Heart left ventricle (tissue), 16 donors: ENCODE measurements at regions not wholly inside any gene's neighbourhood (a gene's known extent, or its start where the extent isn't known, plus 50 kb on each side); places are given as distances from the start of the nearest gene placed in this dataset.

Experiments
- ATAC-seq, 4 donors: fragments of 200-7000 bp; cut with Tn5 transposase; one replicate each; pipeline ENCODE4 v1.9.1; 2020 to 2022; ENCODE audit warnings: moderate library complexity in 4 of 4, mild to moderate bottlenecking in 3 of 4, moderate number of reproducible peaks in 1 of 4
- DNase-seq, 5 donors: peaks; one replicate each; pipeline ENCODE4 v3.0.0-alpha.2; 2020
- H3K27ac ChIP-seq, 12 donors: fragments of 200-600 bp; sonication (generic) in 4 of 12; one replicate each; pipeline versions ENCODE4 v1.5.0 to v1.8.0; 2016 to 2022; ENCODE audit warnings: mild to moderate bottlenecking in 2 of 12
- H3K27me3 ChIP-seq, 9 donors: fragments of 200-600 bp; sonication (generic) in 2 of 9; one replicate each; pipeline versions ENCODE4 v1.5.1 to v1.8.0; 2016 to 2022; ENCODE audit warnings: mild to moderate bottlenecking in 3 of 9
- H3K36me3 ChIP-seq, 9 donors: fragments of 200-600 bp; sonication (generic) in 2 of 9; one replicate each; pipeline versions ENCODE4 v1.5.0 to v1.8.0; 2018 to 2022; ENCODE audit warnings: mild to moderate bottlenecking in 2 of 9
- H3K4me1 ChIP-seq, 12 donors: fragments of 200-600 bp; sonication (generic) in 4 of 12; one replicate each; pipeline versions ENCODE4 v1.5.0 to v1.8.0; 2016 to 2022; ENCODE audit warnings: mild to moderate bottlenecking in 3 of 12
- H3K4me3 ChIP-seq, 12 donors: fragments of 200-600 bp; sonication (generic) in 4 of 12; one replicate each; pipeline versions ENCODE4 v1.5.0 to v1.8.0; 2017 to 2022; ENCODE audit warnings: mild to moderate bottlenecking in 9 of 12, moderate library complexity in 4 of 12
- H3K9me3 ChIP-seq, 12 donors: fragments of 200-600 bp; sonication (generic) in 4 of 12; one replicate each; pipeline versions ENCODE4 v1.5.0 to v1.8.0; 2016 to 2022; ENCODE audit warnings: mild to moderate bottlenecking in 1 of 12
- CTCF ChIP-seq, 12 donors: fragments of 200-600 bp; sonication (generic) in 4 of 12; IDR thresholded peaks; one replicate each; pipeline versions ENCODE4 v1.5.0 to v1.8.0; 2018 to 2022; ENCODE audit warnings: antibody characterized with exemption in 12 of 12, mild to moderate bottlenecking in 5 of 12
- POLR2A ChIP-seq, 2 donors: fragments of 450-650 bp; IDR thresholded peaks; one replicate each; pipeline ENCODE4 v1.6.1; 2017; ENCODE audit warnings: antibody characterized with exemption in 2 of 2, mild to moderate bottlenecking in 2 of 2, moderate library complexity in 2 of 2
- WGBS, 4 donors: extraction: QIAGEN DNeasy Blood & Tissue Kit in 2 of 4; methylation state at CpG; one replicate each; pipeline versions ENCODE4 v1.1.5 to v1.1.7; 2013 to 2018; 5-methylcytosine and 5-hydroxymethylcytosine counted together
- intact Hi-C, 10 donors: fragments of 100-400 bp; cut with DNase I; formaldehyde crosslinking; loops; one replicate each; pipeline versions ENCODE4 v1.11.1 to v1.14.2; 2022
- donor health status: ischemic (EF 13 %, LVEDD 7.1; RV severe dilation, severe dysfunction).
- donor health status: healthy with polysubstance abuse.
- donor health status: DM: no; HTN: yes; CAD: no.
- donor health status: DM: no; HTN: no; CAD: no.
- donor health status: ischemic (EF 25% LVEDD 6.9; RV normal size, moderate dysfunction).
- donor health status: ischemic (EF 25% LVEDD 5.7; RV mildly dilated, moderate dysfunction).
- donor health status: healthy.
- donor health status: DM: yes; HTN: yes; CAD: no.
- donor health status: ischemic (EF 35%, LVEDD 5.7; RV mildly dilated, moderate dysfunction).
- donor health status: nonischemic (EF 11% LVEDD 7.7; RV severe dilation, severe dysfunction).
- donor health status: DM: yes; HTN: yes; CAD: no.
- donor health status: PGD.
- donor health status: ischemic (EF 29% LVEDD 5.4; RV normal size, mild dysfunction).
- donor health status: nonischemic (EF 23%, LVEDD 6.1; RV moderate dilation, normal function).

DNA sequence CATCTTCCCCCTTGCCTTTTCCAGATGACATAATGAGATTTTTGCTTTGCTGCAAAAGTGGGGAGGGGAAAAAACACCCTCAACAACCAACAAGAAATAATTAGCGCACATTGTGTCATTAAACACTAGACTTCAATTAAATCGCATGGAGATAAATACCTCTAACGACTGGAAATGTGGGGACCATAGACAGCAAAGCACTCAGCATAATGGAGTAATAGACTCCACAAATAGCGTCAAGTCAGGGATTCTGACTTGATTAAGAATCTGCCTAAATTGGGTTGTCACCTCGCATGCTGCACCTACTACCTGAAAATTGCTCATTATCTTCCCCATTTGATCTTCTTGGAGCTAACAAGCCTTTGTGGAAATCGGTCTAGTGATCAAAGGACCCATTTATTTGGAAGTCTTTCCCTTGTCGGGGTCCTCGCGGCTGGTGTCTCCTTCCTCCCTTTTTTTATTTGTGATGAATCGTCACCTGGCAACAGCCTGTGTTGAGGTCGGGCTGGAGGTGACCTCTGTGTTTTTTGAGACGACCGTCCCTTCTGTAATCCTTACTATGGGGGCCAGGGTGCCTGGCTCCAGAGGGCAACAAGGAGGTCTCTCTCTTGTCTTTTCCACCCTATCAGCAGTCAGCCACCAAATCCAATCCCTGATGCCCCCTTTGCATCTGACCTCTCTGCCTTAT, 75.3 kb upstream of the IGSF21 start:
- H3K9me3 ChIP-seq = no peaks in the 10 kb centered on the region
- 53 to 58% (median 54%) methylated on average over 13 of the region's 13 CpGs for WGBS, 4 donors
- intact Hi-C loops = no loop called here

DNA sequence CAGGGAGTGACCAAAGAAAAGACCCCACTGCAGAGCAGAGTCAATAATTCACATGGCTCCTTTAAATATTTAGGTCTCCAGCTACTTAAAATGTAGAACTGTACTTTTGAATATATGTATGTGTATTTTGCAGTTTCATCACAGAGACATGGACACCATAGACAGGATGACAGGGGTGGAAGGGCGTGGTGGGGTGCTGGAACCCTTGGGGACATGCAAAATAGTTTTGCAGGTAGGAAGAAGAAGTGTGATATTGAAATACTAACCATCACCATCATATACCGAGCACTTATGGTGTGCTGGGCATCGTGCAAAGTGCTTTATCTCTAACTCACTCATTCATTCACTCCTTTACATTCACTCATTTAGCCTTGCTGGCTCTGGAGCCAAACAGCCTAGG, 72.5 kb upstream of the IGSF21 start:
- TF ChIP-seq POLR2A (IDR thresholded peaks at IDR 0.05) = no peak
- no peak for TF ChIP-seq CTCF (IDR thresholded peaks at IDR 0.05)
- no peaks in the 10 kb centered on the region for H3K4me1 ChIP-seq
- ATAC-seq (no peak), DNase-seq (no peak)
- WGBS, 4 donors = 68 to 72% (median 69%) methylated on average over 3 of the region's 3 CpGs
- no peak overlapping the region for H3K27ac ChIP-seq
- H3K4me3 ChIP-seq = no peak overlapping the region
- intact Hi-C loops = no loop called here
- H3K9me3 ChIP-seq = no peaks in the 10 kb centered on the region
- no peaks in the 10 kb centered on the region for H3K36me3 ChIP-seq
- peaks cover 0 to 51% (median 2%) of the 10 kb centered on the region in 9 donors for H3K27me3 ChIP-seq

More for the DNA sequence above, 75.3 kb upstream of the IGSF21 start:
- Histone ChIP-seq H3K27ac (no peak overlapping the region), H3K4me3 (no peak overlapping the region), H3K36me3 (no peaks in the 10 kb centered on the region), H3K27me3 (peaks cover 0 to 69% (median 7%) of the 10 kb centered on the region in 9 donors), H3K4me1 (no peaks in the 10 kb centered on the region)
- ATAC-seq (no peak), DNase-seq (no peak)
- TF ChIP-seq POLR2A (IDR thresholded peaks at IDR 0.05) = no peak
- no peak for TF ChIP-seq CTCF (IDR thresholded peaks at IDR 0.05)

GRCh38 chr1:18037651-18038050, 69.9 kb upstream of the IGSF21 start:
- no peak for TF ChIP-seq POLR2A (IDR thresholded peaks at IDR 0.05)
- intact Hi-C loops = no loop called here
- no peak overlapping the region for H3K27ac ChIP-seq
- 72 to 75% (median 74%) methylated on average over 1 of the region's 1 CpG for WGBS, 4 donors
- no peaks in the 10 kb centered on the region for H3K36me3 ChIP-seq
- H3K4me1 ChIP-seq = no peaks in the 10 kb centered on the region
- H3K4me3 ChIP-seq = no peak overlapping the region
- ATAC-seq (no peak), DNase-seq (no peak)
- peaks cover 0 to 34% (median 0%) of the 10 kb centered on the region in 9 donors for H3K27me3 ChIP-seq
- no peaks in the 10 kb centered on the region for H3K9me3 ChIP-seq

DNA sequence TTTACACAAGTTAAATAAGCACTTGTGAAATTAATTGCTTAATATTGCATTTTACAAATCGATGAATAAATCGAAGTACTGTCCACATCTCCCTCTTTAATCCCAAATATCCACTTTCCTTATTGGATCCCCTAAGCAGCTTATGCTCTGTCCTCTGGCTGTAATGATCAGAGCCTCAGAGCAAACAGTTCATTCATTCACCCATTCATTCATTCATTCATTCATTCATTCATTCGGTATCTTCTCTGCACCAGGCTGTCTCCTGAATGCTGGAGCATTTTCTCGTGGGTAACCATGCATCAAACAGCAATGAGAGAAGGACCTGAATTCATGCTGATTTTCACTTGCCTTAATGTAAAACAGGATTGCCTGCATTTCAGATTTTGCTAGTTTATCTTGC, 69.5 kb upstream of the IGSF21 start:
- H3K27me3 ChIP-seq = peaks cover 0 to 34% (median 0%) of the 10 kb centered on the region in 9 donors
- H3K4me1 ChIP-seq = no peaks in the 10 kb centered on the region
- no peaks in the 10 kb centered on the region for H3K36me3 ChIP-seq
- no peak for TF ChIP-seq CTCF (IDR thresholded peaks at IDR 0.05)
- no peak for TF ChIP-seq POLR2A (IDR thresholded peaks at IDR 0.05)
- ATAC-seq (no peak), DNase-seq (no peak)
- WGBS, 4 donors = 79 to 83% (median 81%) methylated on average over 4 of the region's 4 CpGs
- intact Hi-C loops = no loop called here
- H3K9me3 ChIP-seq = no peaks in the 10 kb centered on the region
- H3K27ac ChIP-seq = no peak overlapping the region
- H3K4me3 ChIP-seq = no peak overlapping the region

- TF ChIP-seq POLR2A (IDR thresholded peaks at IDR 0.05) (no peak), CTCF (IDR thresholded peaks at IDR 0.05) (no peak)
- no peak overlapping the region for H3K27ac ChIP-seq
- no peaks in the 10 kb centered on the region for H3K4me1 ChIP-seq
- ATAC-seq (no peak), DNase-seq (no peak)
- WGBS, 4 donors = 64 to 94% (median 85%) methylated on average over 1 of the region's 1 CpG
- peaks cover 0 to 36% (median 7%) of the 10 kb centered on the region in 9 donors for H3K27me3 ChIP-seq
- intact Hi-C loops = no loop called here
- no peaks in the 10 kb centered on the region for H3K9me3 ChIP-seq
- H3K4me3 ChIP-seq = no peak overlapping the region
- H3K36me3 ChIP-seq = no peaks in the 10 kb centered on the region
These were observed 68.5 kb upstream of the IGSF21 start for GRCh38 chr1:18039102-18039501.
